Caco-2 (cell line): ENCODE measurements at regions not wholly inside any gene's neighbourhood (a gene's known extent, or its start where the extent isn't known, plus 50 kb on each side); places are given as distances from the start of the nearest gene placed in this dataset.

ENCODE experiments used
- BruUV-seq: library from RNA; stranded (reverse); fragments of 400-500 nt; replicated peaks from 2 replicates; lab custom pipeline; 2021; lab: Mats Ljungman, UMichigan
- CTCF ChIA-PET: fragments of 300-600 bp; sonication (Branson Sonifier 250); formaldehyde crosslinking; loops from one replicate; lab custom pipeline; 2022; ENCODE audit warnings: antibody characterized with exemption; lab: Charles Lee
- POLR2A ChIA-PET: fragments of 300-600 bp; sonication (Branson Sonifier 250); formaldehyde crosslinking; loops from one replicate; lab custom pipeline; 2022; ENCODE audit warnings: antibody characterized with exemption; lab: Charles Lee
- DNase-seq, 2 experiments: peaks; one replicate each; pipeline versions ENCODE4 v3.0.0 to v3.0.0-alpha.2; 2020 to 2022
- H3K27me3 ChIP-seq: replicated peaks from 2 replicates; pipeline ENCODE4 v1.6.0; 2011; ENCODE audit warnings: low read length; ENCODE audit not compliant: control insufficient read depth, insufficient read depth
- H3K36me3 ChIP-seq: 2 replicates; pipeline ENCODE4 v1.5.1; 2011; ENCODE audit warnings: low read length; ENCODE audit not compliant: control insufficient read depth, insufficient read depth
- H3K4me1 ChIP-seq: fragments of 250-450 bp; sonication (Bioruptor Pico); 2 replicates; pipeline ENCODE4 v1.5.1; 2020; ENCODE audit warnings: mild to moderate bottlenecking
- H3K4me3 ChIP-seq: 2 replicates; pipeline ENCODE4 v1.5.1; 2011; ENCODE audit warnings: low read depth, mild to moderate bottlenecking, control low read depth, low read length
- H3K9me3 ChIP-seq: fragments of 250-450 bp; sonication (Bioruptor Pico); 2 replicates; pipeline ENCODE4 v1.5.1; 2020; ENCODE audit warnings: mild to moderate bottlenecking, moderate library complexity
- H3K27ac Mint-ChIP-seq: one replicate; pipeline ENCODE4 v1.8.0; 2022; ENCODE audit warnings: mixed read lengths; ENCODE audit not compliant: unreplicated experiment
- H3K27me3 Mint-ChIP-seq: one replicate; pipeline ENCODE4 v1.8.0; 2022; ENCODE audit warnings: mixed read lengths; ENCODE audit not compliant: insufficient read depth, unreplicated experiment
- H3K36me3 Mint-ChIP-seq: one replicate; pipeline ENCODE4 v1.8.0; 2022; ENCODE audit warnings: mild to moderate bottlenecking, mixed read lengths; ENCODE audit not compliant: insufficient read depth, unreplicated experiment
- H3K4me1 Mint-ChIP-seq: one replicate; pipeline ENCODE4 v1.8.0; 2022; ENCODE audit warnings: low read depth, mixed read lengths; ENCODE audit not compliant: unreplicated experiment
- H3K4me3 Mint-ChIP-seq: one replicate; pipeline ENCODE4 v1.8.0; 2022; ENCODE audit warnings: mild to moderate bottlenecking, moderate library complexity, mixed read lengths; ENCODE audit not compliant: unreplicated experiment
- H3K9me3 Mint-ChIP-seq: one replicate; pipeline ENCODE4 v1.8.0; 2022; ENCODE audit warnings: mixed read lengths; ENCODE audit not compliant: unreplicated experiment
- CTCF ChIP-seq, 2 experiments: fragments of 200-600 bp in 1 of 2; IDR thresholded peaks; 1 replicate in 1 of 2; 2 replicates in 1 of 2; pipeline versions ENCODE4 v1.5.1 to v1.8.0; 2011 to 2022; ENCODE audit warnings: antibody characterized with exemption in 1 of 2, control low read depth in 1 of 2, inconsistent platforms in 1 of 2, low read depth in 1 of 2, low read length in 1 of 2, mild to moderate bottlenecking in 1 of 2, moderate library complexity in 1 of 2; ENCODE audit not compliant: insufficient read depth in 1 of 2, severe bottlenecking in 1 of 2, unreplicated experiment in 1 of 2
- intact Hi-C: fragments of 100-400 bp; cut with micrococcal nuclease; formaldehyde crosslinking; loops from one replicate; pipeline ENCODE4 v1.10.0; 2022; ENCODE audit not compliant: unreplicated experiment

- ChIA-PET CTCF (no interaction called here), POLR2A (no interaction called here)
- no peak overlapping the region for H3K27ac Mint-ChIP-seq
- Histone ChIP-seq H3K4me1 (no peaks in the 10 kb centered on the region), H3K36me3 (no peaks in the 10 kb centered on the region), H3K27me3 (no peaks in the 10 kb centered on the region), H3K4me3 (no peak overlapping the region), H3K9me3 (no peaks in the 10 kb centered on the region)
- DNase-seq = no peak
- no peaks in the 10 kb centered on the region for H3K36me3 Mint-ChIP-seq
- intact Hi-C loops = no loop called here
- no peaks in the 10 kb centered on the region for H3K27me3 Mint-ChIP-seq
- no peaks in the 10 kb centered on the region for H3K9me3 Mint-ChIP-seq
- H3K4me1 Mint-ChIP-seq = no peaks in the 10 kb centered on the region
- no TSS peak for BruUV-seq
- H3K4me3 Mint-ChIP-seq = no peak overlapping the region
- no peak for TF ChIP-seq CTCF (IDR thresholded peaks at IDR 0.05; ENCODE audit: insufficient read depth in 1 of 2, low read depth in 1 of 2, low read length in 1 of 2, severe bottlenecking in 1 of 2, unreplicated experiment in 1 of 2)
Observed at GRCh38 chr7:46879783-46880182, 702.1 kb downstream of the TNS3 start.

DNA sequence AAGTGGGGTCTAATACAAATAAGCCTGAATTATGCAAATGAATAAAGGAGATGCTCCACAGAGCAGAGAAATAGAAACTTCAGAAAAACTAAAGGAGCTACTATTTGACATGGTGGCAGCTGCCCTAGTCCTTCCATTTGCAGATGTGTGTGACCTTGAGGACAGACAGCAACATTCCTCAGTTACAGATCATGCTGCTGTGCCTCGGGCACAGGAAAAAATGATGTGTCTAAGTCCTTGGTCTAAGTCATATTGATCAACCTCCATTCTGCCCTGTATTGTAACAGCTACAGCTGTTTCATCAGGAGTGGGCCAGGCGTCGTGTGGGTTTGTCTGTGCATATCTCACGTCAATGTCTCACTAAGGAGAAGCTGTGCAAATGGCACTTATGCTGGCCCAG is 710.4 kb downstream of the TNS3 start:
- no peaks in the 10 kb centered on the region for H3K36me3 Mint-ChIP-seq
- no peaks in the 10 kb centered on the region for H3K4me1 ChIP-seq
- BruUV-seq = no TSS peak
- no peak overlapping the region for H3K4me3 ChIP-seq
- intact Hi-C loops = no loop called here
- no peak overlapping the region for H3K4me3 Mint-ChIP-seq
- no peaks in the 10 kb centered on the region for H3K9me3 ChIP-seq
- H3K27me3 Mint-ChIP-seq = no peaks in the 10 kb centered on the region
- DNase-seq = no peak
- TF ChIP-seq CTCF (IDR thresholded peaks at IDR 0.05; ENCODE audit: insufficient read depth in 1 of 2, low read depth in 1 of 2, low read length in 1 of 2, severe bottlenecking in 1 of 2, unreplicated experiment in 1 of 2) = no peak
- POLR2A ChIA-PET = no interaction called here
- H3K36me3 ChIP-seq = no peaks in the 10 kb centered on the region
- no peaks in the 10 kb centered on the region for H3K27me3 ChIP-seq
- H3K9me3 Mint-ChIP-seq = no peaks in the 10 kb centered on the region
- H3K27ac Mint-ChIP-seq = no peak overlapping the region
- H3K4me1 Mint-ChIP-seq = no peaks in the 10 kb centered on the region
- CTCF ChIA-PET = no interaction called here

GRCh38 chr7:46864716-46865115 is 717.2 kb downstream of the TNS3 start:
- no peaks in the 10 kb centered on the region for H3K36me3 Mint-ChIP-seq
- POLR2A ChIA-PET = no interaction called here
- H3K4me3 Mint-ChIP-seq = no peak overlapping the region
- Histone ChIP-seq H3K36me3 (no peaks in the 10 kb centered on the region), H3K4me1 (no peaks in the 10 kb centered on the region), H3K4me3 (no peak overlapping the region), H3K27me3 (no peaks in the 10 kb centered on the region), H3K9me3 (no peaks in the 10 kb centered on the region)
- CTCF ChIA-PET = no interaction called here
- TF ChIP-seq CTCF (IDR thresholded peaks at IDR 0.05; ENCODE audit: insufficient read depth in 1 of 2, low read depth in 1 of 2, low read length in 1 of 2, severe bottlenecking in 1 of 2, unreplicated experiment in 1 of 2) = no peak
- DNase-seq = no peak
- H3K4me1 Mint-ChIP-seq = no peaks in the 10 kb centered on the region
- H3K9me3 Mint-ChIP-seq = no peaks in the 10 kb centered on the region
- no peak overlapping the region for H3K27ac Mint-ChIP-seq
- peaks cover 17% of the 10 kb centered on the region for H3K27me3 Mint-ChIP-seq
- intact Hi-C loops = no loop called here
- BruUV-seq = no TSS peak
